ENCODE measurements at regions not wholly inside any gene's neighbourhood (a gene's known extent, or its start where the extent isn't known, plus 50 kb on each side); places are given as distances from the start of the nearest gene placed in this dataset.

- DNase-seq (no peak), ATAC-seq (no peak)
- intact Hi-C loops (cut with DNase I, micrococcal nuclease): no loop called here
- peaks cover 14% of the 10 kb centered on the region for H3K9me3 ChIP-seq
- no peaks in the 10 kb centered on the region for H3K36me3 ChIP-seq (ENCODE audit: low read depth)
- TF ChIP-seq CTCF (IDR thresholded peaks at IDR 0.05): no peak
- no peaks in the 10 kb centered on the region for H3K4me1 ChIP-seq (ENCODE audit: low read depth)
- H3K4me3 ChIP-seq: no peak overlapping the region
These were observed 55.3 kb upstream of the POM121L12 start for GRCh38 chr7:52980129-52980528.

GRCh38 chr7:52973126-52973525 lies 62.3 kb upstream of the POM121L12 start:
- DNase-seq: no peak
- ATAC-seq: no peak
- Histone ChIP-seq H3K36me3 (ENCODE audit: low read depth) (no peaks in the 10 kb centered on the region), H3K4me3 (no peak overlapping the region), H3K9me3 (no peaks in the 10 kb centered on the region), H3K4me1 (ENCODE audit: low read depth) (no peaks in the 10 kb centered on the region)
- intact Hi-C loops (cut with DNase I, micrococcal nuclease): no loop called here
- TF ChIP-seq CTCF (IDR thresholded peaks at IDR 0.05): no peak

- intact Hi-C loops (cut with DNase I, micrococcal nuclease): no loop called here
- ATAC-seq: no peak
These were observed 72.9 kb upstream of the POM121L12 start for GRCh38 chr7:52962402-52963076.

GRCh38 chr7:52961084-52961483 lies 74.3 kb upstream of the POM121L12 start:
- Histone ChIP-seq H3K36me3 (ENCODE audit: low read depth) (no peaks in the 10 kb centered on the region), H3K4me1 (ENCODE audit: low read depth) (no peaks in the 10 kb centered on the region), H3K4me3 (no peak overlapping the region), H3K9me3 (no peaks in the 10 kb centered on the region)
- ATAC-seq (no peak), DNase-seq (no peak)
- intact Hi-C loops (cut with DNase I, micrococcal nuclease): no loop called here
- no peak for TF ChIP-seq CTCF (IDR thresholded peaks at IDR 0.05)

More at GRCh38 chr7:52962402-52963076, 72.9 kb upstream of the POM121L12 start:
- no peaks in the 10 kb centered on the region for H3K36me3 ChIP-seq (ENCODE audit: low read depth)
- no peak overlapping the region for H3K4me3 ChIP-seq
- no peak for DNase-seq
- no peaks in the 10 kb centered on the region for H3K9me3 ChIP-seq
- no peaks in the 10 kb centered on the region for H3K4me1 ChIP-seq (ENCODE audit: low read depth)
- no peak for TF ChIP-seq CTCF (IDR thresholded peaks at IDR 0.05)

- H3K4me1 ChIP-seq (ENCODE audit: low read depth): no peaks in the 10 kb centered on the region
- intact Hi-C loops (cut with DNase I, micrococcal nuclease): no loop called here
- DNase-seq (no peak), ATAC-seq (no peak)
- H3K36me3 ChIP-seq (ENCODE audit: low read depth): no peaks in the 10 kb centered on the region
- TF ChIP-seq CTCF (IDR thresholded peaks at IDR 0.05): no peak
- no peaks in the 10 kb centered on the region for H3K9me3 ChIP-seq
- H3K4me3 ChIP-seq: no peak overlapping the region
These were observed 75.4 kb upstream of the POM121L12 start for GRCh38 chr7:52959878-52960660.
